Ishikawa (cell line): ENCODE measurements at regions not wholly inside any gene's neighbourhood (a gene's known extent, or its start where the extent isn't known, plus 50 kb on each side); places are given as distances from the start of the nearest gene placed in this dataset.

Experiments
- TCF12 ChIP-seq: IDR thresholded peaks from 2 replicates; pipeline ENCODE4 v1.6.1; 2012; ENCODE audit warnings: low read depth
- ZBTB7A ChIP-seq: IDR thresholded peaks from 2 replicates; pipeline ENCODE4 v1.6.1; 2012; ENCODE audit warnings: low read depth

DNA sequence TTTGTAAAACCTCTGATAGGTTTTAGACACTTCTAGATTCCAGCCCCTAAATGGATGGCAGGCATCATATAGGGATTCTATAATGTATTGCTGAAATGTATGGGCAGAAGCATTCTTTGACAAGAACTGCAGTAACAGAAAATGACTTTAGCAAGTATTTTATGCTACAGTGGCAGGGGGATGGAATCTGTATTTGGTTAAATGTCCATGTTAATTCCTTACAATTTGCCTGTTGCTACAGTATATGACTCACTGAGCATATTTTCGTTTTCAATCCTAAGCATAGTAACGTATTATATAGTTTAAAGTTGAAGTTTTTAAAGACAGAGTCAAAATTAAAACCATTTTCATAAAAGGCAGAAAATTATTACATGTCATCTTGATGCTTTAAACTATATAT, 150.1 kb downstream of the MEX3B start:
- TF ChIP-seq TCF12 (no peak), ZBTB7A (no peak)
